ENCODE measurements at regions not wholly inside any gene's neighbourhood (a gene's known extent, or its start where the extent isn't known, plus 50 kb on each side); places are given as distances from the start of the nearest gene placed in this dataset.
"Not testable (repeated sequence)": the region's sequence is repeated elsewhere in the genome, so short reads cannot be mapped to it uniquely, and the experiment has no call there.

- DNase-seq (ENCODE audit: low read depth), result no peak
These were observed 106.0 kb downstream of the CXCL12 start for GRCh38 chr10:44278837-44279324.

- DNase-seq (ENCODE audit: low read depth), result not testable (repeated sequence)
These were observed 116.4 kb downstream of the CXCL12 start for GRCh38 chr10:44268435-44268948.

- no peak for DNase-seq (ENCODE audit: low read depth)
These were observed 117.9 kb downstream of the CXCL12 start for GRCh38 chr10:44267007-44267406.

- DNase-seq (ENCODE audit: low read depth), result no peak
These were observed 120.7 kb downstream of the CXCL12 start for GRCh38 chr10:44264244-44264643.

GRCh38 chr10:44263771-44264170 lies 121.1 kb downstream of the CXCL12 start:
- DNase-seq (ENCODE audit: low read depth), result no peak

- no peak for DNase-seq (ENCODE audit: low read depth)
These were observed 122.2 kb downstream of the CXCL12 start for GRCh38 chr10:44262551-44263251.

GRCh38 chr10:44261710-44262455 lies 123.0 kb downstream of the CXCL12 start:
- no peak for DNase-seq (ENCODE audit: low read depth)

GRCh38 chr10:44261296-44261695 lies 123.6 kb downstream of the CXCL12 start:
- DNase-seq (ENCODE audit: low read depth), result no peak

- no peak for DNase-seq (ENCODE audit: low read depth)
These were observed 124.5 kb downstream of the CXCL12 start for GRCh38 chr10:44260286-44260928.

GRCh38 chr10:44259090-44259874 lies 125.6 kb downstream of the CXCL12 start:
- DNase-seq (ENCODE audit: low read depth), result no peak

GRCh38 chr10:44258460-44259089 lies 126.3 kb downstream of the CXCL12 start:
- DNase-seq (ENCODE audit: low read depth), result no peak

GRCh38 chr10:44258019-44258418 lies 126.9 kb downstream of the CXCL12 start:
- DNase-seq (ENCODE audit: low read depth), result no peak

GRCh38 chr10:44253769-44254462 lies 131.0 kb downstream of the CXCL12 start:
- no peak for DNase-seq (ENCODE audit: low read depth)

- DNase-seq (ENCODE audit: low read depth), result not testable (repeated sequence)
These were observed 132.3 kb downstream of the CXCL12 start for GRCh38 chr10:44252631-44253030.

GRCh38 chr10:44249933-44250332 lies 135.0 kb downstream of the CXCL12 start:
- DNase-seq (ENCODE audit: low read depth), result not testable (repeated sequence)

- no peak for DNase-seq (ENCODE audit: low read depth)
These were observed 135.4 kb downstream of the CXCL12 start for GRCh38 chr10:44249490-44249889.

- DNase-seq (ENCODE audit: low read depth), result not testable (repeated sequence)
These were observed 138.2 kb downstream of the CXCL12 start for GRCh38 chr10:44246700-44247099.

GRCh38 chr10:44246287-44246686 lies 138.6 kb downstream of the CXCL12 start:
- DNase-seq (ENCODE audit: low read depth), result not testable (repeated sequence)

GRCh38 chr10:44245601-44245938 lies 139.3 kb downstream of the CXCL12 start:
- no peak for DNase-seq (ENCODE audit: low read depth)

GRCh38 chr10:44244745-44245600 lies 139.9 kb downstream of the CXCL12 start:
- no peak for DNase-seq (ENCODE audit: low read depth)
